NCI-H146 (cell line): ENCODE measurements at regions not wholly inside any gene's neighbourhood (a gene's known extent, or its start where the extent isn't known, plus 50 kb on each side); places are given as distances from the start of the nearest gene placed in this dataset.

ENCODE experiments used
- DNase-seq: peaks from one replicate; lab custom pipeline; 2025; lab: John Stamatoyannopoulos, UW

DNA sequence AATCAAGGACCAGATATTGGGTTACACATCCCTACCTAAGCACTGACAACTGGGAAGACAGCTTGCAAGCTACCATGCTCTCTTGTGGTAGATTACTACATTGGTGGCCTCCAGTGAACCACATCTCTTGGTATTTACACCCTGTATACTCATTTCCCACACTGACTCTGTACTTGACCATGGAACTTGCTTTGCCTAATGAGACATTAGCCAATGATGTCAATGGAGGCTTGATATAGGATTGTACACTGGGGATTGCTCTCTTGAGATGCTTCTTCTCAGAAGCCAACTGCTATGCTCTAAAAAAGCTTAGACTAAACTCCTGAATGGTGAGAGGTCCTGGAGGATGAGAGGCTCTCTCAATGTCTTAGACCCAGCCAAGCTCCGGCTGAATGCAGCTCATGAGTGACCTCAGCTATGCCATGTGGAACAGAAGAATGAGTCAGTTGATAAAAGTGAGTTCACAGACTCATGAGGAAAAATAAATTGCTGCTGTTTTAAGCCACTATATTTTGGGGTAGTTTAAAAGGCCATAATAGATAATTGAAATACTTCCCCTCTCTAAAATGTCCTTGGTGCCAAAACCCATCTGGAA is 61.5 kb upstream of the GALNT15 start:
- DNase-seq: no peak

DNA sequence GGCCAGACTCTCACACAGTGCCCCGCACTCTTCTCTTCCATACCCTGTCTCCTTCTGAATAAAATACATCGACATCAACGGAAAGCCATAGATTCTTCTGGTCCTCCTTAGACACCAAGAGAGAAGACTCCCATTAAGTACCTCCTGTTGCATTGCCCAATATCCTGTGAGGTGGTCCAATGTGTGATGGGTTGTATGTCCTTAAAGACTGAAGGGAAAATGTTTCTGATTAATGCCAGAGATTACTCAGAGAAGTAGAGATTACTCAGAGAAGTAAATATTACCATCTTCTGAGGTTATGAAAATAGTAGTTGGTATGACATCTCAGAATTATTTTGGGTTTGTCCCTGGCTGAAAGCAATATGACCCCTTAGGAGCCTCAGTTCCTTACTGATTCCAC is 60.8 kb upstream of the GALNT15 start:
- no peak for DNase-seq

DNA sequence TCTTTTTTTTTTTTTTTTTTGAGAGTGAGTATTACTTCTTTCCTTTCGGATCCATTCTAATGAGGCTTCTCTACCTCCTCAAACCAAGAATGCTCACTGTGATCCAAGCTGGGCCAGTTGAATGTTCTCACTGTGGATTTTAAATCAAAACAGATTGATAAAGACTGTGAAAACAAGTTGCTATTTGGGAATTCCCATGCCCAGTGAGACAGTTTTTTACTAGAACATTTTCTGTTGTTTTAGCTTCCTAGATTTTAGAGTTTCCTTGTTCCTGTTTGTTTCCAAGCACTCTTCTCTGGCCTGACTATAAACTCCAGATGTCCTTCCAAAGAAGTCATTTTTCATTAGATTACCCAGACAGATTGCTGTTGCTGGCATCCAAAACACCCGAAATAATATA is 60.1 kb upstream of the GALNT15 start:
- no peak for DNase-seq

DNA sequence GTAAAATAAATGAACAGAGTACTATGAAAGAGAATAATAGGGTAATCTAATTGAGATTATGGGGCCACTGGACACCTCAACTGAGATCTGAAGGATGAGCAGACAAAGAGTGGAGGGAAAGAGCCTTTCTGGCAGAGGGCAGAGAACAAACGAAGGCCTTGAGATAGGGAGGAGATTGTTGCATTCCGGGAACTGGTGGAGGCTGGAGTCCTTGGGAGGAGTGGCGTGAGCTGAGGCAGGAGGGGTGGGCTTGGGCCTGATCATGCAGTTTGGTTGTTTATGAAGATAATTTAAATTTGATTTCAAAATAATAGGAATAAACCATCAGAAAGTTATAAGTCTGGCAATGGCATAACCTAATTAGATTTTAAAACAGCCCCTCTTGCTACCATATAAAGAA is 59.5 kb upstream of the GALNT15 start:
- DNase-seq: no peak

DNA sequence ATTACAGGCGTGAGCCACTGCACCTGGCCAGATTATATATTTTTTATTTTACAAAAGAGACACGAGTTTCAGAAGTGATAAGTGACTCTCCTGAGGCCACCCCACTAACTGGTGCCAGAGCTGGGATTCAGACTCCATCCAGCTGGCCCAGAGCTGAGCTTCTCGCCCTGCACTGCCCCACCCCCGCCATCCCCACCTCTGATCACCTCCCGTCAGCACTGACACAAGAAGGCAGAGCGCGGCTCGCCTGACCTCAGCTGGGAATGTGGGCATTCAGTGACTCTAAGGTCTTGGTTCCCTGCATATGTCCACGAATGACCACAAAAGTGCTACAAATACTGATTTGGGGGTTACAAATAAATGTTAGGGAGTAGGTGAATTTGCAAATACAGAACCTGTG is 56.1 kb upstream of the GALNT15 start:
- DNase-seq: no peak

DNA sequence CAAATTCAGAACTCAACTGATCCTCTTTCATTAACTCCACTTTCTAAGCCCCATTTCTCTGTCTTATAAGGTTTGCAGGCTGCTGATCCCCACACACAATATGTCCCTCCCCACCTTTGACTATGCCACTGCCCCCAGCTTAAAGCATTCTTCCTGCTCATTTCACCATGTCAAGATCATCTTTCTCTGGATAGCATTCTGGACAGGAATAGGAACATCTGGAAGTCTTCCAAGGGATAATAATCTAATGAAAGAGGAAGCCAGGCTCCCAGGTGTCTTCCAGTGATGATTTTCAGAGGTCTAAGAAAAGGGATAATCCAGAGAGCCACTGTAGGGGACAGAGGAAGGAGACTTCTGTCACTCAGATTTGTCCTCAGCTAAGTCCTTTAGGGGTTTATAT is 54.6 kb upstream of the GALNT15 start:
- DNase-seq: no peak

DNA sequence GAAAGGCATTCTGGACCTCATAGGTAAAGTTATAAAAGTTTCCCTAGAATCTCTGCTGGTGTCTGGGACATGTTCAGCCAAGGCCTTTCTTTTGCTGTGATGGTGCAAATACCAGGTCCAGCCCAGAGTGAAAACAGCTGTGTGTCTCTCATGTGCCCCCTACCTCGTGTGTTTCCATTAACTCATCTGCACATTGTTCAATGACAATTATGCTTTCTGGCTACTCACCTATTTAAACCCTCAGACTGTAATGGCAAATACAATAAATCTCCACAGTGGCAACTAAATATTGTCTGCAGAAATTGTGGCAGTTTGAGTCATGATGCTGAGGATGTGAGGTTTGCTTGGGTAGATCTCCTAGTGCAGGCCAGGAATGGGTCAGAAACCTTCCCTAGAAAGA is 53.1 kb upstream of the GALNT15 start:
- DNase-seq: no peak

DNA sequence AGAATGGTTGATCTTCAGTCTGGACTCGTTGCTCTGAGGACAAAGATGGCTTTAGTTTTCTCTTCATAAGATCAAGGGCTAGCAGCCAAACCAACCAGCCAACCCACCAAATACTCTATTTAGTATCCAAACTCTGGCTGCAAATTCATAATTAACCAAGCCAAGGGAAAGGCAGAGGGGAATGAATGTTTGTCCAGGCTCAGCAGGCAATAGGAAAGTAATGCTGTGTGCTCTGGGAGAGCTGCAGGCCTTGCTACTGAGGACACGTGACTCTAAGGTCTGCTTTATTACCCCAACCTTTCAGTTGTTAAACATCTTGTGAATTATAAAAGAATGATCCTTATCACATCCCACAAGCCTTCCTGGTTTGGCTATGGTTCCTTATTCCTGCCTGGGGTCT is 52.3 kb upstream of the GALNT15 start:
- no peak for DNase-seq

DNA sequence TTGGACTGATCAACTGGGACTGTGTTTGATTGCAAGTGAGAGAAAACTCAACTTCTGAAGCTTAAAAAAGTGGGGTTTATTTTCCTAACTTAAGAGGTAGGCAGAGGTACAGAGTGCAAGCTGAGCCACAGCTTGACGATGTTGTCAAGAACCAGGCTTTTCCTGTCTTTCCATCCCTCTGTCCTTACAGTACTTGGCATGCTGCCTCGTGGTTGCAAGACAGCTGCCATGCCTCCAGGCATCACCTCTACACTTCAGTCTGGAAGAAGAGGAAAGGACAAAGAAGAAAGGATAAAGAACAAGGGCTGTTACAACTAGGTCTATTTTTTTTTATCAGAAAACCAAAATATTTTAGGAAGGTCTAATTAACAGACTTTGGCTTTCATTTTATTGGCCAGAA is 51.8 kb upstream of the GALNT15 start:
- DNase-seq: no peak

DNA sequence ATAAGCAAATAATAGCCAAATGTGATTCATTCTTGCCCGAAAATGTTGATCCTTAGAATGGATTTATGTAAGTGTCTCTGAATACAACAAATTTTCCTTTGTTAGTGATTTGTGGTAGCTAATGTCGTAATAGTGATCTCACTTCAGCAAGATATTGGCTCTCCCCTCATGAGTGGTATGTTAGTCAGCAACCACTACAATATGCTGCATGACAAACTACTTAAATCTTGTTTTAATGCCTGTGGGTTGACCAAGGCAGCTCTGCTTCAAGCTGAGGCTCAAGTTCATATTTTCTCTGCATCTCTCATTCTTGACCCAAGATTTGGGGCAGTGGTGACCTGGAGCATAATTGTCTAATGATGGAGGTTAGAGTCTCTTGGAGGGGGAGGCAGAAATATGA is 49.8 kb upstream of the GALNT15 start:
- no peak for DNase-seq
